ENCODE measurements at regions not wholly inside any gene's neighbourhood (a gene's known extent, or its start where the extent isn't known, plus 50 kb on each side); places are given as distances from the start of the nearest gene placed in this dataset.
A peak's percentile ranks its signal among the peaks of the same experiment; 100 is the strongest.

DNA sequence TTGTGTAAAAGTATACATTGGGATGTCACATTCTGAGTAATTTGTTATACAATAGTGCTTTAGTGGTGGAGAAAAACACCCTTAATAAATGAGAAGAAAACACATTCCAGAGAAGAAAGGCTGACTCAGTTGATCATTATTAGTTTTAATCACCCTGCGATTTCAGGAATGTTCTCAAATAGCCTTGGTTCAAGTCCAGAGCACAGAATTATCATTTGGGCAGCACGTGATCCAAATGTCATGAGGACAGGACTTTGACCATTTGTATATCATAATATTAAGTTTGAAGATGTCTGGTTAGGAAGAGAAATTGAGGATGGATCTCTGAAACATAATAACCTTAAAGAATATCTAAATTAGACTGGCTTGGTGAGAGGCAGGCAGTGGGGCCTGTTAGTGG is 1434.3 kb upstream of the TENM3 start:
- no peak for DNase-seq

DNA sequence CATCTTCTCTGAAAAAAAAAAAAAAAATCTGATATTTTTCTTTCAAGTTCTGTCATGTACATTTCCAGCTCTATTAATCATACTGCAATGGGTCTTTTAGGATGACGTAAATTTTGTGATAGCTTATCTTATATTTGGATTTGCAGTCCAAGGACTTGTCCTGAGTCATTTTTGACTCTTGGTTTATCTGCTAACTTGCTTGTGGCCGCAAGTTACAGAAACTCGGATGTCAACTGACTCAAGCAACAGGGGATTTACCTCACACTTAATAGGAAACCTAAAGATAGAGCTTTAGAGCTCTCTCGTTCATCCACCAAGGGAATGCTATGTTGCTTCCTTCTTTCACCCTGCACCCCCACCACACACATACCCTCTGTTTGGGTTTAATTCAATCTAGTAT is 1433.8 kb upstream of the TENM3 start:
- DNase-seq, result no peak

DNA sequence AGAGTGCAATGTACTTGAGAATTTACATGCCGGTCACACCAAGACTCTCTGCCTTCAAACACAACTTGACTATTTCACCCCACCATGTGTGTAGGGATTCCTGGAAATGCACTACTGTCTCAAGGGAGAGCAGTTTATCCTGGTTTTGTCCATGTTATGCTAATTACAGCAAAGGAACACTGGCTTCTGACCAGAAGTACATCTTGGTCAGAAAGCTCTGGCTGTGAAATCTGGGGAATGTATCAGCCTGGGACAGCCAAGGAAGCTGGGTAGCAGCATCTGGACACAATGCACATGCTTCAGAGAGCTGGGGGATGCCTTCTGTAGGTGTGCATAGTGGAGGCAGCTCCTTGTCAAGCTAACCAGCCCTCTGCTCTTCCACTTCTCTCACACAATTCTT is 1432.6 kb upstream of the TENM3 start:
- no peak for DNase-seq

DNA sequence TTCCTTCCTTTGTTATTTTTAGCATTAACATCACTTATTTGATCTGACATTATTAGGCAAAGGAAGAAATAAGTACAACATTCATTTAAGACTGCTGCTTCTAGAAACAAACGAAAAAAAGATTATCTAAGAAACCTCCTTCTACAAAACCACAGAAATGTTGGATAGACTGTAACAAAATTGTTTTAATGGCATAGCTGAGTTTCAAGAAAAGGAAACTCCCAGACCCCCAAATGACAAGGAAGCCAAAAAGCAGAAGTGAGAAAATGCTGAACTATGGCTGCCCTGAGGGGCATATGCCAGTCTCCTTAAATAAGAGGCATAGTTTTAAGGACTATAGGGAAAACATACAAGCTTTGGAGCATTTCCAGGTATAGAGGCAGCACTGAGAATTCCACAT is 1431.6 kb upstream of the TENM3 start:
- DNase-seq, result no peak

DNA sequence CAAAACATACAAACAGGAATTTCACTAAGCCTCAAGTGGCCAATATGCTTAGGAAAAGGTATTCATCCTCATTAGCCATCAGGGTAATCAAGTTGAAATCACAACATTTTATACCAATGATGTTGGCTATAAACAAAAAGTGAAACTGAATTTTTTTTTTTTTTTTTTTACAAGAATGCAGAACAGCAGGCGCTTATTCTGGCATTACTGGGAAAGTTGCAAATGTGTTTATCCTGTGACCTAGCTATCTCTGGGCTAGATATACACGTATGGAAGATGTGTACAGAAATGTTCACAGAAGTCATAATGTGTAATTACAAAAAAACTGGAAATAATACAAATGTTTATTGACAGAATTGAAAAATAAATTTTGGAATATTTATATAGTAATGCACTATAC is 1430.4 kb upstream of the TENM3 start:
- DNase-seq, result no peak

GRCh38 chr4:180814875-180815417 is 1428.3 kb upstream of the TENM3 start:
- DNase-seq, result no peak

DNA sequence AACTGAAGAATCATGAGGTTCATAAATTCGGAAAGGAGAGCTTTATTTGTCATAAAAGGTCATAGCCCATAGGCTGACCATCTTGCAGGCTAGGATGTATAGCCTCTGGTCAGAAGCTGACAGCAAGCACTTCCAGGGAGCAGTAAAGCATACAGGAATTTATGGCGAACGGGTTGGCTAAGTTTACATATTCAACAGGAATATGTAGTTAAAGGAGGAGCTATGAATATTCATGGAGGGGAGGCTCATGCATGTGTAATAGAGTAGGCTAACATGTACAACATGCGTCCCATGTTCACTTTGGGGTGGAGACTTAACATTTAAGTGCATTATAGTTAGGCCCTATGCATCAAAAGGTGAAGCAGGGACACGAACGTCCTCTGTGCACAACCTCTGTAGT is 1425.7 kb upstream of the TENM3 start:
- DNase-seq, result no peak

GRCh38 chr4:180823108-180823507 is 1420.1 kb upstream of the TENM3 start:
- DNase-seq, result no peak

- no peak for DNase-seq
Observed at GRCh38 chr4:180827232-180828009, 1415.8 kb upstream of the TENM3 start.

DNA sequence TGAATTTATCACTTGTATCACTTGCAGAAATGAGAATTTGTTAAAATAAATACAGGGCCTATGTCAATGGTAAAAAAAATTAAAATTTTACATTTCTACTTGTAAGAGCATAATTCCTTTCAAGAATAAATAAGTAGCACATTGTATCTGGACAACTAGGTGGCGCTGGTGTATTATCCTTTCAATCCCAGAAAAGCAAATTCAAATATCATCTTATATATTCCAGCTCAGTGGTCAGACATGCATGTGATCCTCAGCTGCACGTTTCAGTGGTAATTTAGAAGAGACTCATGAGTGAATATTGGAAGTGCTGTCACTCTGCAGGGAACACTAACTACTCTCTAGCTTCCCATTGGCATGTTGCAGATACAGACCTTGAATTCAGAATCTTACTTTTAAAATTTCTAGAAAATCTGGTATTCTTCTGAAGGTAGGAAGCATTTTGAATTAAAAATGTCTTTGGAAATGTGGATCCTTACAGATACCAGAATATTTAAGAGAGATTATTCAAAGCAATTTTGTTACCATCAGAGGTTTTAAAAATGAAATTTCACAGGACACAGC is 1414.7 kb upstream of the TENM3 start:
- DNase-seq, result peak; percentile 47

GRCh38 chr4:180832073-180832472 is 1411.1 kb upstream of the TENM3 start:
- DNase-seq, result no peak

DNA sequence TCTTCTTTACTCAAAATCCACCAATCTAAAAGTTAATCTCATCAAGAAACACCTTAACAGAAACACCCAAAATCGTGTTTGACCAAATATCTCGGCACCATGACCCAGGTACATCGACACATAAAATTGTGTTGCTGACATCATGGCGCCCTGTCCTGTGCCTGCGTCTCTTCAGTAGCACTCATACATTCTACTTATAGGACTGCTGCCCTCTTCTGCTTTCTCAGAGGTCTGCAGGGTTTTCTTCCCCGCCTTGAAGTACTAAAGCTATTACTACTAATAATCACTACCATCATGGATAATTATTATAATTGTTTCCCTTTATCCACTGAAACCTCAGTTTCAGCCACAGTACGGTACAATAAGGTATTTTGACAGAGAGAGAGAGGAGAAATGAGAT is 1403.1 kb upstream of the TENM3 start:
- DNase-seq, result no peak

DNA sequence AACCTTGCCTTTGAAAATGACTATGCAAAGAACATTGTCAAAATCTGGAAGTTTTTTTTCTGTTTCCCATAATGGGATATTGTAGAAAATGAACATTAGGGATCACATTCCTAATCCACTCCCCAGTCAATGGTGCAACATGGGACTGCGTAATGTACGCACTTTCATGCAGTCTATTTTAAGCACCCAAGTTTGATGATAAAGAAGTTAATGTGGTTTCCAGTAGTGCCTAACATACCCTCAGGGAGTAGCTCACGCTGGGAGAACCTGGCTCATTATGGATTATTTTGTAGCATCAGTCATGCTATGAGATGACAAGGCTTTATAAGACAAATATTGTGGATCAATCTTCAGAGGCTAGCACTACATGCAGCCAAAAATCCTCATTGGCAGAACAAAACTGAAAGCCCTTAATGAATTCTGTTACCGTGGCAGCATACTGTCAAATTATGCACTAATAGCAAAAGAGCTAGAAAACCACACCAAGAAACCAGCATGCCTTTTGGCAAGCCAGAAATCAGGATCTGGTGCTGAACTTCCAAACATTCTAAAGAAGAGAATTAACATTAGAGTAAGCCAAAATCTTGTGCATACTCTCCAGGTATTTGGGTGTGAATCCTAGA is 1392.8 kb upstream of the TENM3 start:
- no peak for DNase-seq

GRCh38 chr4:180852738-180853137 is 1390.5 kb upstream of the TENM3 start:
- no peak for DNase-seq

DNA sequence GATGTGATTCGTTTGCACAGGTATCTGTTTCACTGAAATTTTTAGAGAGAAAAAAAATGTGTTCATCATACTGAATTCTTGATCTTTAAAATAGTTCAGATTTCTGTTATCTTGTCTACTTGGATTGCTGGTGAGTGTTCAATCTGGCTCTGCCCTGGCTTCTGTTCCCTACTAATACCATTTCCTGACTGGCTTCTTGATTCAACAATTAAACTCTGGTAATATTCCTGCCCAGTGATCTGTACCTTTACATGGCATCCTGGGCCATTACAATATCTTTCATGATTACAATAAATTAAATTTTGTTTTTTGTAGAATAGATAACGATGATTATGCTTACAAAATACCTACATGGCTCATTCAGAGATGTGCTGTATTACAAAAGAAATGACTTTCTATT is 1388.0 kb upstream of the TENM3 start:
- DNase-seq, result no peak

DNA sequence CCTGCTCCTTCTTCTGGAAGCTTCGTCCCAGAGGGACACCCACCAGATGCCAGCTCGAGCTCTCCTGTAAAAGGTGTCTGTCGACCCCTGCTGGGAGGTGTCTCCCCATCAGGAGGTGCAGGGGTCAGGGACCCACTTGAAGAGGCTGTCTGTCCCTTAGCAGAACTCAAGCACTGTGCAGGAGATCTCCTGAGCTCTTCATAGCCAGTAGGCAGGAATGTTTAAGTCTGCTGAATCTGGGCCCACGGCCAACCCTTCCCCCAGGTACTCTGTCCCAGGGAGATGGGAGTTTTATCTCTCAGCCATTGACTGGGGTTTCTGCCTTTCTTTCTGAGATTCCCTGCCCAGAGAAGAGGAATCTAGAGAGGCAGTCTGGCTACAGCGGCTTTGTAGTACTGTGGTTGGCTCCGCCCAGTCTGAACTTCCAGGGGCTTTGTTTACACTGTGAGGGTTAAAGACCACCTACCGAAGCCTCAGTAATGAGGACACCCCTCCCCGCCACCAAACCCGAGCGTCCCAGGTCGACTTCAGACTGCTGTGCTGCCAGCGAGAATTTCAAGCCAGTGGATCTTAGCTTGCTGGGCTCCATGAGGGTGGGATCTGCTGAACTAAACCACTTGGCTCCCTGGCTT is 1383.0 kb upstream of the TENM3 start:
- DNase-seq, result no peak

GRCh38 chr4:180861651-180862050 is 1381.6 kb upstream of the TENM3 start:
- no peak for DNase-seq

DNA sequence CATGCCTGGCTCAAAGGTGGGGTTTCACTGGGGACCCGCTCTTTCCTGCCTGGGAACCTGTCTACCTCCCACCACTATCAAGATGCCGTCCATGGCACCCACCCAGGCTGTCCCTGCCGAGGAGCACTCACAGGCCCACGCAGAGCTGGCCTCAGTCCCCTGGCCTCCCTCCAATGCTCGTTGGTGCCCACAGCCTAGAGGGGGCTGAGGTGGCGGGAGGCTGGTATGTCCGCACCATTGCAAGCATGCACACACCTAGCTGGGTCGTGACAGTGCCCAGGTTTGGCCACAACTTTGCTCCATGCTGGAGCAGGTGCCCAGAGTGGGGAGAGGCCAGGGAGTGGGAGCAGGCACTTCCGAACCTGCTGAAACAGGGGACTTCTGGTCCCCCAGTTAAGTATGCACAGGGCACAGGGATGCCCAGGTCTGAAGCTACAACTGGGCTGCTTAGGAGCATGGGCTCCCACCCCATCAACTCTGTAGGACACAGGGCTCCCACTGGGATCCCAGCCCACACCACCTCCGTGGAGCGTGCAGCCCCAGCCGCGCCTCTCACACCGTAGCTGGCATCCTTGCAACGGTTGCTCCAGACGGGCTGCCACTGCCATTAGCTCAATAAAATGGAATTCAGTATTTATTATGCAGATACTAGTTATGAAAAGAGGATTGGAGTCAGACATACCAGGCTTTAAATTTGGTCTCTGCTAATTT is 1376.1 kb upstream of the TENM3 start:
- DNase-seq, result no peak

DNA sequence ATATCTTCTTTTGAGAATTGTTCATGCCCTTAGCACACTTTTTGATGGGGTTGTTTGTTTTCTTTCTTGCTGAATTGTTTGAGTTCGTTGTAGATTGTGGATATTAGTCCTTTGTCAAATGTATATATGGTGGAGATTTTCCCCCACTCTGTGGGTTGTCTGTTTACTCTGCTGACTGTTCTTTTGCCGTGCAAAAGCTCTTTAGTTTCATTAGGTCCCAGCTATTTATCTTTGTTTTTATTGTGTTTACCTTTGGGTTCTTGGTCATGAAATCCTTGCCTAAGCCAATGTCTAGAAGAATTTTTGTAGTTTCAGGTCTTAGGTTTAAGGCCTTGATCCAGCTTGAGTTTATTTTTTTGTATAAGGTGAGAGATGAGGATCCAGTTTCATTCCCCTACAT is 1372.6 kb upstream of the TENM3 start:
- DNase-seq, result no peak

DNA sequence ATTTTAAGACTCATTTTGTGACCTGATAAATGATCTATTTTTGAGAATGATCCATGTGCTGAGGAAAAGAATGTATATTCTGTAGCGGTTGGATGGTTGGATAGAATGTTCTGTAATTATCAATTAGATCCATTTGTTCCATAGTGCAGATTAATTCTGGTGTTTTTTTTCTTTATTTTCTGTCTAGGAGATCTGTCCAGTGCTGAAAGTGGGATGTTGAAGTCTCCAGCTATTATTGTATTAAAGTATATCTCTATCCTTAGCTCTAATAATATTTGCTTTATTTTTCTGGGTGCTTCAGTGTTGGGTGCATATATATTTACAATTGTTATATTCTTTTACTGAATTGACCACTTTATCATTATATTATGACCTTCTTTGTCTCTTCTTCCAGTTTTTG is 1344.9 kb upstream of the TENM3 start:
- DNase-seq, result no peak

GRCh38 chr4:180900781-180901180 is 1342.4 kb upstream of the TENM3 start:
- DNase-seq, result no peak

DNA sequence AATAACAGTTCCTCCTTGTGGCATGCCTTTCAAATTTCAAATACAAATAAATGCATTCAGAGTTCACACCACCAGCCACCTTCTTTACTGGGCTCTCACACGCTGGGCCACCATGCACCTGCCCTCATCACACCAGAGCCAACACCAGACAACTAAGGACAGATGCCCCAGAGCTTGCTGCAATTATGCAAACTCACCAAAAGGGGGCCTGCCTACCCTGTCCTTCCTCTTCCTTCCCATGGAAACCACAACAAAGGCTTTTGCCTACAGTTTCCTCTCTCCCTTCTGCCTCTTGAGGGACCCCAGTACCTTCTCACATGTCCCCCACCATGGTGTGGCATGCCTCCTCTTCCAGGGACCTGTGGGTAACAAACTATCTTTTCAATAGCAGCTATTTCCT is 1333.9 kb upstream of the TENM3 start:
- no peak for DNase-seq

DNA sequence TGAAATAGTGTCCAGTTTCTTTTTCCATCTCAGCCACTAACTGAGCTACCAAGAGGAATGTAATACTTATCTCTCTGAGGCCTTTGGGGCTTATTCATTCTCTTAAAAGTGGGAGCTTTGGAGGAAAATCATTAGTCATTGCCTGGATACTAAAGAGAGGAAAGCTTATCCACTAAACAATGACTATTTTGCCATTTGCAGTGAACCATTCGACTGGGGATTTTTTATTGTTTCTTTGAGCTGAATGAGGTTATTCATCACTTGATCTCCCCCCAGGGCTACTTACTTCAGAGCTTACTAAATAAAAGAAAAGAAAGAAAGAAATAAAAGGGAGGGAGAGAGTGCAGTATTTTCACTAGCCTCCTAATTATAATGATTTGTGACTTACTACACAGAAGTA is 1329.5 kb upstream of the TENM3 start:
- DNase-seq, result no peak

Data from right forelimb (tissue), 1 donor.